Mesendoderm (in vitro differentiated cells): ENCODE measurements at regions not wholly inside any gene's neighbourhood (a gene's known extent, or its start where the extent isn't known, plus 50 kb on each side); places are given as distances from the start of the nearest gene placed in this dataset.

Experiments
- DNase-seq: peaks from one replicate; pipeline ENCODE4 v3.0.0; 2013
- H2AK5ac ChIP-seq: 2 replicates; pipeline ENCODE4 v1.6.1; 2013; ENCODE audit warnings: low read length, inconsistent platforms
- H2BK120ac ChIP-seq: 2 replicates; pipeline ENCODE4 v1.6.1; 2013; ENCODE audit warnings: low read depth, mild to moderate bottlenecking, low read length, moderate library complexity, mixed read lengths
- H2BK15ac ChIP-seq: replicated peaks from 2 replicates; pipeline ENCODE4 v1.6.1; 2013; ENCODE audit warnings: low read depth, mild to moderate bottlenecking, moderate library complexity
- H2BK5ac ChIP-seq: 2 replicates; pipeline ENCODE4 v1.6.1; 2013; ENCODE audit warnings: low read length, inconsistent platforms
- H3K18ac ChIP-seq: 2 replicates; pipeline ENCODE4 v1.6.1; 2013; ENCODE audit warnings: mild to moderate bottlenecking, low read length, mixed read lengths
- H3K23ac ChIP-seq: one replicate; pipeline ENCODE4 v1.6.1; 2013; ENCODE audit warnings: low read length
- H3K27ac ChIP-seq: 2 replicates; pipeline ENCODE4 v1.5.1; 2013; ENCODE audit warnings: low read depth, mild to moderate bottlenecking, inconsistent platforms, low read length, moderate library complexity
- H3K27me3 ChIP-seq: 2 replicates; pipeline ENCODE4 v1.6.1; 2013; ENCODE audit warnings: low read length, control low read depth, mild to moderate bottlenecking, inconsistent platforms; ENCODE audit not compliant: insufficient read depth, poor library complexity
- H3K36me3 ChIP-seq: 2 replicates; pipeline ENCODE4 v1.6.1; 2013; ENCODE audit warnings: low read length, inconsistent platforms; ENCODE audit not compliant: control insufficient read depth, insufficient read depth
- H3K4ac ChIP-seq: one replicate; pipeline ENCODE4 v1.6.1; 2013; ENCODE audit warnings: low read depth, mild to moderate bottlenecking, low read length, moderate library complexity
- H3K4me1 ChIP-seq: 2 replicates; pipeline ENCODE4 v1.6.1; 2013; ENCODE audit warnings: low read depth, low read length, inconsistent platforms; ENCODE audit not compliant: control insufficient read depth
- H3K4me2 ChIP-seq: 2 replicates; pipeline ENCODE4 v1.6.1; 2013; ENCODE audit warnings: low read length
- H3K4me3 ChIP-seq: 2 replicates; pipeline ENCODE4 v1.5.1; 2013; ENCODE audit warnings: mild to moderate bottlenecking, low read length
- H3K56ac ChIP-seq: one replicate; pipeline ENCODE4 v1.6.1; 2013; ENCODE audit warnings: low read length
- H3K79me1 ChIP-seq: 2 replicates; pipeline ENCODE4 v1.6.1; 2013; ENCODE audit warnings: low read length, inconsistent platforms
- H3K79me2 ChIP-seq: 2 replicates; pipeline ENCODE4 v1.6.1; 2013; ENCODE audit warnings: mild to moderate bottlenecking, low read length; ENCODE audit not compliant: control insufficient read depth, insufficient read depth
- H3K9ac ChIP-seq: 2 replicates; pipeline ENCODE4 v1.6.1; 2013; ENCODE audit warnings: low read length, inconsistent platforms
- H4K5ac ChIP-seq: one replicate; pipeline ENCODE4 v1.6.1; 2013; ENCODE audit warnings: low read length
- H4K8ac ChIP-seq: one replicate; pipeline ENCODE4 v1.6.1; 2013; ENCODE audit warnings: low read depth, mild to moderate bottlenecking, control low read depth, low read length, moderate library complexity
- WGBS: extraction: QIAGEN DNeasy Blood & Tissue Kit; methylation state at CpG from one replicate; pipeline ENCODE4 v1.1.7; 2013; ENCODE audit warnings: low lambda C conversion rate, missing lambda C conversion rate; ENCODE audit not compliant: insufficient coverage; ENCODE audit errors: extremely low coverage; 5-methylcytosine and 5-hydroxymethylcytosine counted together

- Histone ChIP-seq H3K4ac (no peak overlapping the region), H3K4me3 (no peak overlapping the region), H4K8ac (no peak overlapping the region), H3K27me3 (no peaks in the 10 kb centered on the region), H2BK120ac (no peak overlapping the region), H3K18ac (no peak overlapping the region), H3K27ac (no peak overlapping the region), H4K5ac (no peak overlapping the region), H3K4me1 (no peaks in the 10 kb centered on the region), H2BK5ac (no peak overlapping the region), H3K4me2 (no peak overlapping the region), H3K79me2 (no peaks in the 10 kb centered on the region), H3K79me1 (no peaks in the 10 kb centered on the region), H2AK5ac (no peak overlapping the region), H3K9ac (no peak overlapping the region), H2BK15ac (no peak overlapping the region), H3K23ac (no peak overlapping the region), H3K36me3 (no peaks in the 10 kb centered on the region), H3K56ac (no peak overlapping the region)
- DNase-seq, result peak; percentile 41
- WGBS, result no CpG with 5 or more reads among the region's 10 CpGs
These were observed 85.8 kb upstream of the SEC14L1 start for GRCh38 chr17:77054936-77055335.

GRCh38 chr17:77055453-77055852 lies 85.3 kb upstream of the SEC14L1 start:
- DNase-seq, result no peak
- WGBS, result no CpG with 5 or more reads among the region's 7 CpGs

GRCh38 chr17:77058016-77058415 lies 82.8 kb upstream of the SEC14L1 start:
- Histone ChIP-seq H3K18ac (no peak overlapping the region), H3K36me3 (no peaks in the 10 kb centered on the region), H2BK5ac (no peak overlapping the region), H2BK120ac (no peak overlapping the region), H3K4me2 (no peak overlapping the region), H4K5ac (no peak overlapping the region), H3K27me3 (no peaks in the 10 kb centered on the region), H3K23ac (no peak overlapping the region), H3K27ac (no peak overlapping the region), H2AK5ac (no peak overlapping the region), H3K4me1 (no peaks in the 10 kb centered on the region), H3K4ac (no peak overlapping the region), H3K56ac (no peak overlapping the region), H3K9ac (no peak overlapping the region), H2BK15ac (no peak overlapping the region), H4K8ac (no peak overlapping the region), H3K4me3 (no peak overlapping the region), H3K79me2 (no peaks in the 10 kb centered on the region), H3K79me1 (no peaks in the 10 kb centered on the region)
- DNase-seq, result no peak
- WGBS, result no CpG with 5 or more reads among the region's 5 CpGs

More at GRCh38 chr17:77055453-77055852, 85.3 kb upstream of the SEC14L1 start:
- Histone ChIP-seq H3K23ac (no peak overlapping the region), H3K4me2 (no peak overlapping the region), H2BK15ac (no peak overlapping the region), H3K27me3 (no peaks in the 10 kb centered on the region), H2AK5ac (no peak overlapping the region), H3K79me1 (no peaks in the 10 kb centered on the region), H3K9ac (no peak overlapping the region), H3K4me3 (no peak overlapping the region), H3K4ac (no peak overlapping the region), H2BK5ac (no peak overlapping the region), H3K4me1 (no peaks in the 10 kb centered on the region), H3K36me3 (no peaks in the 10 kb centered on the region), H2BK120ac (no peak overlapping the region), H4K5ac (no peak overlapping the region), H3K79me2 (no peaks in the 10 kb centered on the region), H3K27ac (no peak overlapping the region), H4K8ac (no peak overlapping the region), H3K56ac (no peak overlapping the region), H3K18ac (no peak overlapping the region)

GRCh38 chr17:77061669-77062068 lies 79.1 kb upstream of the SEC14L1 start:
- Histone ChIP-seq H3K79me1 (no peaks in the 10 kb centered on the region), H3K4ac (no peak overlapping the region), H2BK5ac (no peak overlapping the region), H3K4me1 (no peaks in the 10 kb centered on the region), H3K56ac (no peak overlapping the region), H3K4me2 (no peak overlapping the region), H4K8ac (no peak overlapping the region), H3K36me3 (no peaks in the 10 kb centered on the region), H3K27me3 (no peaks in the 10 kb centered on the region), H3K9ac (no peak overlapping the region), H3K18ac (no peak overlapping the region), H3K4me3 (no peak overlapping the region), H3K27ac (no peak overlapping the region), H3K23ac (no peak overlapping the region), H2BK15ac (no peak overlapping the region), H2AK5ac (no peak overlapping the region), H3K79me2 (no peaks in the 10 kb centered on the region), H2BK120ac (no peak overlapping the region), H4K5ac (no peak overlapping the region)
- no peak for DNase-seq
- no CpG with 5 or more reads among the region's 10 CpGs for WGBS

GRCh38 chr17:77064598-77064997 lies 76.2 kb upstream of the SEC14L1 start:
- Histone ChIP-seq H4K8ac (no peak overlapping the region), H4K5ac (no peak overlapping the region), H3K27ac (no peak overlapping the region), H3K56ac (no peak overlapping the region), H3K23ac (no peak overlapping the region), H3K4me1 (no peaks in the 10 kb centered on the region), H2AK5ac (no peak overlapping the region), H3K4me3 (no peak overlapping the region), H3K18ac (no peak overlapping the region), H3K27me3 (no peaks in the 10 kb centered on the region), H3K36me3 (no peaks in the 10 kb centered on the region), H2BK120ac (no peak overlapping the region), H3K4me2 (no peak overlapping the region), H3K4ac (no peak overlapping the region), H2BK15ac (no peak overlapping the region), H3K79me2 (no peaks in the 10 kb centered on the region), H3K9ac (no peak overlapping the region), H3K79me1 (no peaks in the 10 kb centered on the region), H2BK5ac (no peak overlapping the region)
- no peak for DNase-seq
- no CpG with 5 or more reads among the region's 5 CpGs for WGBS

GRCh38 chr17:77066165-77066564 lies 74.6 kb upstream of the SEC14L1 start:
- Histone ChIP-seq H3K79me2 (no peaks in the 10 kb centered on the region), H2BK5ac (no peak overlapping the region), H3K4me2 (no peak overlapping the region), H3K27ac (no peak overlapping the region), H3K18ac (no peak overlapping the region), H3K4me3 (no peak overlapping the region), H3K56ac (no peak overlapping the region), H3K9ac (no peak overlapping the region), H3K27me3 (no peaks in the 10 kb centered on the region), H3K79me1 (no peaks in the 10 kb centered on the region), H2AK5ac (no peak overlapping the region), H3K23ac (no peak overlapping the region), H3K36me3 (no peaks in the 10 kb centered on the region), H2BK120ac (no peak overlapping the region), H4K8ac (no peak overlapping the region), H3K4ac (no peak overlapping the region), H3K4me1 (no peaks in the 10 kb centered on the region), H2BK15ac (no peak overlapping the region), H4K5ac (no peak overlapping the region)
- WGBS, result no CpG with 5 or more reads among the region's 2 CpGs
- DNase-seq, result no peak
